ENCODE measurements at regions not wholly inside any gene's neighbourhood (a gene's known extent, or its start where the extent isn't known, plus 50 kb on each side); places are given as distances from the start of the nearest gene placed in this dataset.

DNA sequence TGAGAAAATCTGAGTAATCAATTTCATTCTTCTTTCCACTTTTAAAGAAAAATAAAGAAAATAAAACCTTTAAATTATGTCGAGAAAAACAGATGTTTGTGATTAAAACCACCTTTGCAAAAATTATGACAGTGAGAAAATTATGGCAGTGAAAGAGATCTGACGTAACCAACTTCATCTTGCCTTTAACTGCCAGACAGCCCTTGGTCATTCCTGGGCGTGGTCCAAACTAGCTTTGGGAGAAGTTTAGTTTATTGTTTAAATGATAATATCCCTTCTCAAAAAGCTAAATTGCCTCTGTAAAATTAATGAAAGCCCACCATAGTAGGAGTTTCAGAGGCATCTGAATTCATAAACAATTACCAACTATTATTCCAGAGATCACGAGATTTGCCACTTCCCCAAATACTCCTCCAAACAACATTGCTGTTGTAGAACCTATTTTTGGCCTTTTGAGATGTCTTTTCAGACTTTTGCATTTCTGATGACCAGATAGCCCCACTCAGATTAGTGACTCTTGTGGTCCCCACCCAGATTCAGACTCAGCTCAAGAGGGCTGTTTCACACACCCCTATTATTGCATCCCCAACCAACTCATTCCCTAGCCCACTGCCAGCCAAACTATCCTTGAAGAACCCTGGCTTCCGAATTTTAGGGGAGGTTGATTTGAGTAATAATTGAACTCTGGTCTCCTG, 664.4 kb upstream of the CBLB start:
- no peak for DNase-seq
- intact Hi-C loops (cut with DNase I): no loop called here
- H3K27ac ChIP-seq: no peak overlapping the region
- no peaks in the 10 kb centered on the region for H3K36me3 ChIP-seq
- H3K27me3 ChIP-seq: no peaks in the 10 kb centered on the region
- 83 to 88% methylated on average over 5 of the region's 5 CpGs for WGBS, 2 donors
- TF ChIP-seq, protein P1, sequence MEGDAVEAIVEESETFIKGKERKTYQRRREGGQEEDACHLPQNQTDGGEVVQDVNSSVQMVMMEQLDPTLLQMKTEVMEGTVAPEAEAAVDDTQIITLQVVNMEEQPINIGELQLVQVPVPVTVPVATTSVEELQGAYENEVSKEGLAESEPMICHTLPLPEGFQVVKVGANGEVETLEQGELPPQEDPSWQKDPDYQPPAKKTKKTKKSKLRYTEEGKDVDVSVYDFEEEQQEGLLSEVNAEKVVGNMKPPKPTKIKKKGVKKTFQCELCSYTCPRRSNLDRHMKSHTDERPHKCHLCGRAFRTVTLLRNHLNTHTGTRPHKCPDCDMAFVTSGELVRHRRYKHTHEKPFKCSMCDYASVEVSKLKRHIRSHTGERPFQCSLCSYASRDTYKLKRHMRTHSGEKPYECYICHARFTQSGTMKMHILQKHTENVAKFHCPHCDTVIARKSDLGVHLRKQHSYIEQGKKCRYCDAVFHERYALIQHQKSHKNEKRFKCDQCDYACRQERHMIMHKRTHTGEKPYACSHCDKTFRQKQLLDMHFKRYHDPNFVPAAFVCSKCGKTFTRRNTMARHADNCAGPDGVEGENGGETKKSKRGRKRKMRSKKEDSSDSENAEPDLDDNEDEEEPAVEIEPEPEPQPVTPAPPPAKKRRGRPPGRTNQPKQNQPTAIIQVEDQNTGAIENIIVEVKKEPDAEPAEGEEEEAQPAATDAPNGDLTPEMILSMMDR (IDR thresholded peaks at IDR 0.05): no peak
- no peak for TF ChIP-seq POLR2A (IDR thresholded peaks at IDR 0.05)
- no peak overlapping the region for H3K4me3 ChIP-seq (replicated peaks in 1 of 3)
- no peaks in the 10 kb centered on the region for H3K4me1 ChIP-seq
- H3K9me3 ChIP-seq: no peaks in the 10 kb centered on the region

DNA sequence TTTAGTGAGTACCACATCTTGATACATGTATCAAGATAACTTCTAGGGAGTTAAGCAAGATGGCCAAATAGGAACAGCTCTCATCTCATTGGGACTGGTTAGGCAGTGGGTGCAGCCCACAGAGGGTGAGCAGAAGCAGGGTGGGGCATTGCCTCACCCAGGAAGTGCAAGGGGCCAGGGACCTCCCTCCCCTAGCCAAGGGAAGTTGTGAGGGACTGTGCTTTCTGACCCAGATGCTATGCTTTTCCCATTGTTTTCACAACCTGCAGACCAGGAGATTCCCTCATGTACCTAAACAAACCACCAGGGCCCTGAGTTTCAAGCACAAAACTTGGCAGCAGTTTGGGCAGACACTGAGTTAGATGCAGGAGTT, 665.0 kb upstream of the CBLB start:
- H3K27me3 ChIP-seq: no peaks in the 10 kb centered on the region
- H3K4me3 ChIP-seq (replicated peaks in 1 of 3): no peak overlapping the region
- no peaks in the 10 kb centered on the region for H3K9me3 ChIP-seq
- no peaks in the 10 kb centered on the region for H3K4me1 ChIP-seq
- intact Hi-C loops (cut with DNase I): no loop called here
- TF ChIP-seq, protein P1 (IDR thresholded peaks at IDR 0.05): no peak
- no peak for TF ChIP-seq POLR2A (IDR thresholded peaks at IDR 0.05)
- H3K27ac ChIP-seq: no peak overlapping the region
- no peaks in the 10 kb centered on the region for H3K36me3 ChIP-seq
- no peak for DNase-seq

DNA sequence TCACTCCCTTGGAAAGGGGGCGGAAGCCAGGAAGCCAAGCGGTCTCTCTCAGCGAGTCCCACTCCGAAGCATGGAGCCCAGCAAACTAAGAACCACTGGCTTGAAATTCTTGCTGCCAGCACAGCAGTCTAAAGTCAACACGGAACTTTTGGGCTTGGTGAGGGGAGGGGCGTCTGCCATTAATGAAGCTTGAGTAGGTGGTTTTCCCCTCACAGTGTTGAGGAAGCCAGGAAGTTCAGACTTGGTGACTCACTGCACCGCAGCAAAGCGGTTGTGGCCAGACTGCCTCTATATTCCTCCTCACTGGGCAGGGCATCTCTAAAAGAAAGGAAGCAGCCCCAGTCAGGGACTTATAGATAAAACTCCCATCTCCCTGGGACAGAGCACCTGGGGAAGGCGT, 665.4 kb upstream of the CBLB start:
- no peak for TF ChIP-seq POLR2A (IDR thresholded peaks at IDR 0.05)
- TF ChIP-seq, protein P1 (IDR thresholded peaks at IDR 0.05): no peak
- H3K27me3 ChIP-seq: no peaks in the 10 kb centered on the region
- intact Hi-C loops (cut with DNase I): no loop called here
- H3K9me3 ChIP-seq: no peaks in the 10 kb centered on the region
- DNase-seq: no peak
- H3K27ac ChIP-seq: no peak overlapping the region
- no peak overlapping the region for H3K4me3 ChIP-seq (replicated peaks in 1 of 3)
- H3K4me1 ChIP-seq: no peaks in the 10 kb centered on the region
- H3K36me3 ChIP-seq: no peaks in the 10 kb centered on the region
- WGBS, 2 donors: 87 to 94% methylated on average over 7 to 8 of the region's 9 CpGs

DNA sequence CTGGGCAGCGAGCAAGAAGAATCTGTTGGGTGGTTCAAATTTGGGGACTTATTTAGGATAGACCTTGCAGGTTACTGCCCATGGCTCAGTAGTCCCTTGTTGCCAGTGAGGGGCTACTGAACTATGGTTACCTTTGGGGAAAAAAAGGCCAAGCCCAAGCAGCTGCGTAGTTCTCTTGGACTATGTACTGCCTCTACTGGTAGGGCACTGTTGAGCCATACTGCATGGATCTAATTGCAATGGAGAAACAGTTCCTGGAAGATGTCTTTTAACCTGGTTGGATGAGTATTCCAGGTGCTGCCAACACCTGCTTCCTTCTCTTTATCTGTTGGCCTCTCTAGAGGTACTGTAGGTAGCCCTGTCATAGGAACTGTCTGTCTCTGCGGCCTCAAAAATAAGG, 671.9 kb upstream of the CBLB start:
- intact Hi-C loops (cut with DNase I): no loop called here

DNA sequence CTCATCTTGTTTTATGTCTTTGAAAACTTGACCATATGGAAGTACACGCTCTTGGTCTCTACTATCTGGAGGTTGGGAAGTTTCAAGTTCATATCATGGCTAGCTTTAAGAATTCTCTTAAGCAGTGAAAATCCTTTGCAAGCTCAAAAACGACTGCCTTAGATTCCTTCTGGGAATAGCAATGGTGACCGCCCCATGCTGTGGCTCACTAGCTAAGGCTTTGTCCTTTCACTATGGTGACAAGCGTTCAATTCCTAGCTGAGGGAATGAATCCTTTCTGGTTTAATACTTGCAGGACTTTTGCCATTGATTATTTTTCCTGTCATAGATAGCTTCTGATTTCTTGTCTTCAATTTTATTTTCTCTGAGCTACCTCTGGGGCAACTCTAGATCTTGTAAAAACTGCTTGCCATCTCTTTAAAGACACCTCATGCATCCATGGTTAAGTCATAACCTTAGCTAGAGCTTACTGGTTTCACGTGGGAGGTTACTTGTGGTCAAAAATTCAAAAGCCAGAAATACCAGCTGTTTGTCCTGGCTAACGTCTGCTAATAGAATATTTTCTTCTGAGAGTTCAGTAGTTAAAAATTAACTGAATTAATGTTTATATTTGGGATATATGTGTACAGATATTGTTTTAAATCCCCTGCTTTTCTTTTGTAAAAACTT, 673.4 kb upstream of the CBLB start:
- no peak for TF ChIP-seq POLR2A (IDR thresholded peaks at IDR 0.05)
- TF ChIP-seq, protein P1 (IDR thresholded peaks at IDR 0.05): no peak
- Histone ChIP-seq H3K9me3 (no peaks in the 10 kb centered on the region), H3K4me1 (no peaks in the 10 kb centered on the region), H3K27ac (no peak overlapping the region), H3K27me3 (no peaks in the 10 kb centered on the region), H3K36me3 (no peaks in the 10 kb centered on the region), H3K4me3 (replicated peaks in 1 of 3) (no peak overlapping the region)
- 68 to 76% methylated on average over 6 of the region's 6 CpGs for WGBS, 2 donors
- intact Hi-C loops (cut with DNase I): no loop called here
- no peak for DNase-seq

More for the DNA sequence above, 671.9 kb upstream of the CBLB start:
- no peak for DNase-seq
- 94 to 96% methylated on average over 3 of the region's 3 CpGs for WGBS, 2 donors
- TF ChIP-seq POLR2A (IDR thresholded peaks at IDR 0.05): no peak
- TF ChIP-seq, protein P1 (IDR thresholded peaks at IDR 0.05): no peak
- H3K9me3 ChIP-seq: no peaks in the 10 kb centered on the region
- no peak overlapping the region for H3K4me3 ChIP-seq (replicated peaks in 1 of 3)
- H3K36me3 ChIP-seq: no peaks in the 10 kb centered on the region
- H3K27ac ChIP-seq: no peak overlapping the region
- H3K4me1 ChIP-seq: no peaks in the 10 kb centered on the region
- no peaks in the 10 kb centered on the region for H3K27me3 ChIP-seq
